AG04449 (cell line): ENCODE measurements at regions not wholly inside any gene's neighbourhood (a gene's known extent, or its start where the extent isn't known, plus 50 kb on each side); places are given as distances from the start of the nearest gene placed in this dataset.

ENCODE experiments used
- CTCF ChIA-PET: fragments of 350-600 bp; formaldehyde crosslinking; extraction: SDS; loops from one replicate; lab custom pipeline; 2021; ENCODE audit warnings: antibody characterized with exemption; lab: Yijun Ruan, JAX
- POLR2A ChIA-PET: fragments of 400-600, 350-600 bp; formaldehyde crosslinking; extraction: SDS; loops from one replicate; lab custom pipeline; 2020; ENCODE audit warnings: antibody characterized with exemption, inconsistent platforms; lab: Yijun Ruan, JAX
- DNase-seq: peaks from one replicate; pipeline ENCODE4 v3.0.0-alpha.2; 2010; ENCODE audit warnings: low read depth, low spot score
- H3K4me3 ChIP-seq: 2 replicates; pipeline ENCODE4 v1.5.1; 2011; ENCODE audit warnings: low read depth, mild to moderate bottlenecking, control low read depth, low read length
- TF ChIP-seq, protein P1 (sequence below): IDR thresholded peaks from one replicate; pipeline ENCODE4 v1.5.1; 2011; ENCODE audit warnings: mild to moderate bottlenecking, moderate library complexity, low read length, control low read depth, inconsistent platforms; ENCODE audit not compliant: insufficient read depth; ENCODE audit errors: missing control alignments

DNA sequence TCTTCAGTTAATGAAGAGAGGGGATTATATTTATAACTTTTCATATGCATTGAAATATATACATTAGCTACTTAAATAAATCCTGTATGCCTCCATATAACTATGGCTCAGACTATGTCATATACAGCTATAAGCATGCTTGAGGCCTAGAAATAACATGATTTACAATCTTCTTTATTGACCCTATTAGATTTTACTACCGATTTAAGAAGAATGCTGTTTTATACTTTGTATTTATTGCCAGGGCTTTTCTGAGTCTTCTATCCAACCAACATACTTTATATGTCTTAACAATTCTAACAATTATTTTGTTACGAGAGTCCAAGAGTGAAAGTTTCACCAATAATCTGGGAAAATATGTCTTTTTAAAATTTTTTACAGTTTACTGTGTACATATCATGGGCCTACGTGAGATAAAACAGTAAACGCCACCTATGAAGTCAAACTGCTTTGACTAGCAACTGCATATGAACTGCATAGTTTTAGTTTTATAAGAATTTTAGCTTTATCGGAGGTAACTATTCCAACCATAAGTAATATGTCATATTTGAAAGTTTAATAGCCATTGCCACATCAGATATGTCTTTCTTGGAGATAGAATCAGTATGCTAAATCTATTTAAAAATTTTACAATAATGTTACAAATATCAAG is 861.0 kb downstream of the USP25 start:
- POLR2A ChIA-PET = no interaction called here
- no peak overlapping the region for H3K4me3 ChIP-seq

GRCh38 chr21:16592381-16592780 is 862.6 kb downstream of the USP25 start:
- no peak overlapping the region for H3K4me3 ChIP-seq
- ChIA-PET CTCF (no interaction called here), POLR2A (no interaction called here)
- no peak for DNase-seq
- TF ChIP-seq, protein P1, sequence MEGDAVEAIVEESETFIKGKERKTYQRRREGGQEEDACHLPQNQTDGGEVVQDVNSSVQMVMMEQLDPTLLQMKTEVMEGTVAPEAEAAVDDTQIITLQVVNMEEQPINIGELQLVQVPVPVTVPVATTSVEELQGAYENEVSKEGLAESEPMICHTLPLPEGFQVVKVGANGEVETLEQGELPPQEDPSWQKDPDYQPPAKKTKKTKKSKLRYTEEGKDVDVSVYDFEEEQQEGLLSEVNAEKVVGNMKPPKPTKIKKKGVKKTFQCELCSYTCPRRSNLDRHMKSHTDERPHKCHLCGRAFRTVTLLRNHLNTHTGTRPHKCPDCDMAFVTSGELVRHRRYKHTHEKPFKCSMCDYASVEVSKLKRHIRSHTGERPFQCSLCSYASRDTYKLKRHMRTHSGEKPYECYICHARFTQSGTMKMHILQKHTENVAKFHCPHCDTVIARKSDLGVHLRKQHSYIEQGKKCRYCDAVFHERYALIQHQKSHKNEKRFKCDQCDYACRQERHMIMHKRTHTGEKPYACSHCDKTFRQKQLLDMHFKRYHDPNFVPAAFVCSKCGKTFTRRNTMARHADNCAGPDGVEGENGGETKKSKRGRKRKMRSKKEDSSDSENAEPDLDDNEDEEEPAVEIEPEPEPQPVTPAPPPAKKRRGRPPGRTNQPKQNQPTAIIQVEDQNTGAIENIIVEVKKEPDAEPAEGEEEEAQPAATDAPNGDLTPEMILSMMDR = no peak

More for the DNA sequence above, 861.0 kb downstream of the USP25 start:
- CTCF ChIA-PET = interaction anchor here (1.1 kb wide), 1 partner anchor 17 kb away, joined by 3 read pairs; no protein-coding TSS in a partner anchor
- TF ChIP-seq, protein P1 = no peak
- DNase-seq = no peak

GRCh38 chr21:16594191-16594590 is 864.4 kb downstream of the USP25 start:
- no peak for DNase-seq
- POLR2A ChIA-PET = no interaction called here
- TF ChIP-seq, protein P1 = no peak
- no peak overlapping the region for H3K4me3 ChIP-seq
- CTCF ChIA-PET = interaction anchor here (2.6 kb wide), 1 partner anchor 13 kb away, joined by 7 read pairs; no protein-coding TSS in a partner anchor

DNA sequence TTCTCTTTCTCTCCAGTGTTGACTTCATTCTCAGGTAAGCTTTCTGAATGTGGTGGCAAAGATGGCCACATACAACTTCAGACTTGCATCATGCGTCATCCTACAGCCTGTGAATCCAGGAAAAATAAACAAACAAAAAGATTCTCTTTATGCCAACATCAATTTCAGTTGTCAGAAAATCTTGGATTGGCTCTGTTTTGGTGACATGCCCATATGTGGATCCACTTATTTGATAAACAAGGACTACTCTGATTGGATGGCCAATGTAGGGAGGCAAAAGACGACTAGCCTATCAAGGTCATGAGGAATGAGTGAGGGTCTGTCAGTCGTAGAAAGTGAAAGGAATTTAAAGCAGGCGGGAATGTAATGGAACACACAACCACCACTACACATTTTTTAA is 866.6 kb downstream of the USP25 start:
- ChIA-PET CTCF (no interaction called here), POLR2A (no interaction called here)
- H3K4me3 ChIP-seq = no peak overlapping the region
- DNase-seq = no peak
- TF ChIP-seq, protein P1 = no peak

DNA sequence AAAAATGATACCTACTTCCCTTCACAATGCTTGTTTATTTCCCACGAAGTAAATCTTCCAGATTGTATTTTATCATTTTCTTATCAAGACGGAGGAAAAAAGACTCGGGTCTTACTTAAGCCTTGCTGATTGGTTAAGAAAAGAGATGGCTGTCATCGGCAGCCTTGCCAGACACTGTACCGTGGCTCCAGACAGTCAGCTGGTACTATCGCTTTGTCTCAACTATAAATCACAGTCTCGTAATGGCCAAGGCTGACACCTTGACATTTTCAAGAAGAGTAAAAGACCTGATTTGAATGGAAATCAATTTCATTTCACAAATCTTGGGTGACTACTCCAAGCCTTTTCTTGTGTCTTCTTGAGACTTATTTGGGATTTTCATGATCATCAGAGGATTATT is 868.0 kb downstream of the USP25 start:
- CTCF ChIA-PET = no interaction called here

DNA sequence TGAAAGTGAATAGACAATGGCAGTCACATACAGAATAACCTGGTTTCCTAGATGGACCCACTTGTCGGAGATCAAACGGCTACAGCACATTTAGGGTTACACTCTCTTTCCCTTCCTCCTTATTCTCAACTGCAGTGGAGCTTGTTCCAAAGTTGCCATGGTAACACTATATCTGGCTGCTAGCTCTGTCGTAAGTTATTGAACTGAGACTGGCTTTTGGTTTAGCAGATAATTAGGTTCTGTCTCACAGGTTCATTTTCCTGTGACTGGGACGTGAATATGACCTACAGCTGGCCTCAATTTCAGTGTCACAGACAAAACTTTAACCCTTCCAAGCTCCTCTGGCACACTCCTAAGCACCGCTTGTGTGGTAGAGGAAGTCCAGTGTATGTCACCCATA is 875.8 kb downstream of the USP25 start:
- DNase-seq = no peak
- ChIA-PET POLR2A (no interaction called here), CTCF (no interaction called here)
- TF ChIP-seq, protein P1 = no peak
- no peak overlapping the region for H3K4me3 ChIP-seq

More for the DNA sequence above, 868.0 kb downstream of the USP25 start:
- POLR2A ChIA-PET = no interaction called here
- no peak for DNase-seq
- TF ChIP-seq, protein P1 = no peak
- H3K4me3 ChIP-seq = no peak overlapping the region
